B cell (primary cell): ENCODE measurements at regions not wholly inside any gene's neighbourhood (a gene's known extent, or its start where the extent isn't known, plus 50 kb on each side); places are given as distances from the start of the nearest gene placed in this dataset.

Experiments used
- ATAC-seq: fragments of 200-7000 bp; cut with Tn5 transposase; one replicate; pipeline ENCODE4 v1.10.0; 2021; ENCODE audit warnings: low read depth, mild to moderate bottlenecking, moderate number of reproducible peaks, moderate library complexity
- CTCF ChIA-PET: fragments of 350-600 bp; sonication (Branson Sonifier 250); formaldehyde crosslinking; loops from one replicate; lab custom pipeline; 2021; ENCODE audit warnings: antibody characterized with exemption, inconsistent platforms; lab: Charles Lee
- POLR2A ChIA-PET: fragments of 350-600 bp; sonication (Branson Sonifier 250); formaldehyde crosslinking; loops from one replicate; lab custom pipeline; 2021; ENCODE audit warnings: antibody characterized with exemption; lab: Charles Lee
- DNase-seq: peaks from one replicate; pipeline ENCODE4 v3.0.0; 2013
- H2AFZ ChIP-seq: 2 replicates; pipeline ENCODE4 v1.6.1; 2012; ENCODE audit warnings: mild to moderate bottlenecking, low read depth, low read length; ENCODE audit not compliant: insufficient read depth, poor library complexity, severe bottlenecking
- H3K27ac ChIP-seq, 2 donors: 1 replicate in 1 of 2; 2 replicates in 1 of 2; pipeline ENCODE4 v1.5.1; 2012 to 2013; ENCODE audit warnings: low read length in 2 of 2, mild to moderate bottlenecking in 2 of 2, moderate library complexity in 1 of 2
- H3K27me3 ChIP-seq, 4 experiments: fragments of 200-600 bp in 1 of 4; sonication (generic) in 1 of 4; replicated peaks in 1 of 4; 1 replicate in 2 of 4; 2 replicates in 2 of 4; pipeline versions ENCODE4 v1.6.1 to v1.7.0; 2013 to 2016; ENCODE audit warnings: low read length in 3 of 4, mild to moderate bottlenecking in 2 of 4, mixed read lengths in 1 of 4, moderate library complexity in 1 of 4; ENCODE audit not compliant: insufficient read depth in 4 of 4, control insufficient read depth in 3 of 4; ENCODE audit errors: control extremely low read depth in 1 of 4
- H3K36me3 ChIP-seq, 2 experiments: replicated peaks in 1 of 2; 1 replicate in 1 of 2; 2 replicates in 1 of 2; pipeline versions ENCODE4 v1.6.1 to v1.7.1; 2013; ENCODE audit warnings: low read length in 1 of 2; ENCODE audit not compliant: insufficient read depth in 2 of 2, control insufficient read depth in 1 of 2; ENCODE audit errors: control extremely low read depth in 1 of 2, extremely low read depth in 1 of 2
- H3K4me1 ChIP-seq, 2 donors: fragments of 200-600 bp in 1 of 2; sonication (generic) in 1 of 2; 1 replicate in 1 of 2; 2 replicates in 1 of 2; pipeline versions ENCODE4 v1.5.1 to v1.6.1; 2013 to 2017; ENCODE audit warnings: low read length in 2 of 2; ENCODE audit not compliant: control insufficient read depth in 2 of 2, insufficient read depth in 2 of 2
- H3K4me2 ChIP-seq: replicated peaks from 2 replicates; pipeline ENCODE3; 2012; ENCODE audit warnings: mild to moderate bottlenecking, low read depth, low read length; ENCODE audit not compliant: poor library complexity, severe bottlenecking
- H3K4me3 ChIP-seq, 5 experiments: fragments of 200-600 bp in 1 of 5; sonication (generic) in 1 of 5; 1 replicate in 3 of 5; 2 replicates in 2 of 5; pipeline versions ENCODE4 v1.5.1 to v1.7.0; 2011 to 2016; ENCODE audit warnings: low read length in 4 of 5, mild to moderate bottlenecking in 4 of 5, low read depth in 2 of 5, control low read depth in 1 of 5, moderate library complexity in 1 of 5; ENCODE audit not compliant: insufficient read depth in 1 of 5; ENCODE audit errors: control extremely low read depth in 1 of 5, extremely low read depth in 1 of 5
- H3K79me2 ChIP-seq: fragments of 200-600 bp; sonication (generic); one replicate; pipeline ENCODE4 v1.6.0; 2016; ENCODE audit warnings: low read length; ENCODE audit not compliant: control insufficient read depth, insufficient read depth
- H3K9ac ChIP-seq: fragments of 200-600 bp; sonication (generic); 2 replicates; pipeline ENCODE4 v1.6.1; 2017; ENCODE audit warnings: mild to moderate bottlenecking, low read length, moderate library complexity
- H3K9me3 ChIP-seq, 3 donors: one replicate each; pipeline versions ENCODE4 v1.6.1 to v1.7.1; 2013; ENCODE audit warnings: low read length in 2 of 3; ENCODE audit not compliant: control insufficient read depth in 2 of 3, insufficient read depth in 1 of 3; ENCODE audit errors: control extremely low read depth in 1 of 3
- H4K20me1 ChIP-seq: 2 replicates; pipeline ENCODE4 v1.6.0; 2012; ENCODE audit warnings: mild to moderate bottlenecking, low read length; ENCODE audit not compliant: insufficient read depth, control insufficient read depth, poor library complexity, severe bottlenecking
- H3K27ac Mint-ChIP-seq: one replicate; pipeline ENCODE4 v1.8.0; 2021; ENCODE audit warnings: mixed read lengths
- H3K27me3 Mint-ChIP-seq: one replicate; pipeline ENCODE4 v1.8.0; 2021; ENCODE audit warnings: mixed read lengths
- H3K4me1 Mint-ChIP-seq: one replicate; pipeline ENCODE4 v1.8.0; 2021; ENCODE audit warnings: mixed read lengths
- H3K4me3 Mint-ChIP-seq: one replicate; pipeline ENCODE4 v1.8.0; 2021; ENCODE audit warnings: mixed read lengths
- H3K9me3 Mint-ChIP-seq: one replicate; pipeline ENCODE4 v1.8.0; 2022; ENCODE audit warnings: mixed read lengths; ENCODE audit not compliant: insufficient read depth
- EZH2 ChIP-seq: IDR thresholded peaks from 2 replicates; pipeline ENCODE4 v1.6.1; 2012; ENCODE audit warnings: borderline replicate concordance, low read depth, mild to moderate bottlenecking, moderate library complexity, low read length; ENCODE audit not compliant: insufficient read depth, poor library complexity, severe bottlenecking
- WGBS: methylation state at CpG from one replicate; pipeline ENCODE4 v1.1.5; 2013; ENCODE audit warnings: missing lambda C conversion rate; ENCODE audit not compliant: insufficient coverage; 5-methylcytosine and 5-hydroxymethylcytosine counted together
- intact Hi-C: fragments of 100-400 bp; cut with micrococcal nuclease; formaldehyde crosslinking; loops from one replicate; pipeline ENCODE4 v1.10.0; 2022
- TF ChIP-seq, protein P1 (sequence below): fragments of 200-600 bp; IDR thresholded peaks from one replicate; pipeline ENCODE4 v1.8.0; 2022; ENCODE audit warnings: antibody characterized with exemption, mild to moderate bottlenecking

DNA sequence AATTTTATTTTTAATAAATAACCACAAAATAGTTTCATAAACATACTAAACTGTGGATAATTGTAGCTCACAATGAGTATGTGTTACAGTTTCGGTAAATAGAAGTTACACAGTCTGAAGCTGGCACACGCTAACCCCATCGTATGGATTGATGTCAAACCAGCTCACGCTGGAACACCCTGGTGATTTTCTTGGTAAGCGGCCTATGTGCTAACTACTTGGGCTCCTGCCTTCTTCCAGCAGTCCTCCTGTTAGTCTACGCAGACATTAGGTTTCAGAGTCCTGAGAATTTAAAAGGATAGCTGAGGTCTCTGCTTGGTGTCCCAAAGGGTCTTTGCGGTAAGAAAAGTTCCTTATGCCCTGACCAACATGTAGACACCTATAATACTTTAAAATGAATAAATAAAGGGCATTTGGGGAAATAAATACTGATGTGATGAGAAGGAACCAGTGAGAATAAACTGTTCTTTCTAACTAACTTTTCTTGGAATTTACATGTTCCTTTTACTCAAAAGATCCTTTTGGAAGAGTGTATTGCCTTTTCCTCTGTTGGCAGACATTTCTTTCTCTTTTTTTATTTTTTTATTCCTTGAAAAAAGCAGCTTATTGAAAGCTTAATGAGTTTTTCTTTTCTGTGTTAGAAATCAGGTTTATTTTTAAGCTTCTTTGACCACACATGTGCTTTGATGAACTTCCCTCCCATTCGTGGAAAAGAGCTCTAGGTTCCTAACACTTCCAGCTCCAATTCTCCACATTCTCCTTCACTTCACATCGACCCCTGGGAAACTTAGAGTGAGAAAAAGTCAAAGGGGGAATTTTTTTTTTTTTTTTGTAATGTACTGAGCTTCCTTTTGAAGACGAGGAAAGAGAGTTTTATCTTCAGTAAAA, 322.2 kb downstream of the IRS1 start:
- no peaks in the 10 kb centered on the region for H3K27me3 Mint-ChIP-seq
- no peaks in the 10 kb centered on the region for H3K4me1 Mint-ChIP-seq
- Histone ChIP-seq H3K36me3 (no peaks in the 10 kb centered on the region), H3K27ac (no peak overlapping the region), H3K4me2 (no peak overlapping the region), H2AFZ (no peak overlapping the region), H3K27me3 (no peaks in the 10 kb centered on the region), H3K4me3 (no peak overlapping the region), H3K9me3 (no peaks in the 10 kb centered on the region), H3K9ac (no peak overlapping the region), H3K4me1 (no peaks in the 10 kb centered on the region), H3K79me2 (no peaks in the 10 kb centered on the region), H4K20me1 (no peaks in the 10 kb centered on the region)
- DNase-seq, result no peak
- intact Hi-C loops, result no loop called here
- H3K9me3 Mint-ChIP-seq, result peaks cover 2% of the 10 kb centered on the region
- 100% methylated on average over 5 of the region's 10 CpGs for WGBS
- ChIA-PET CTCF (interaction anchor here (1.0 kb wide), 1 partner anchor 325 kb away, joined by 3 read pairs; no protein-coding TSS in a partner anchor), POLR2A (no interaction called here)
- no peak overlapping the region for H3K27ac Mint-ChIP-seq
- TF ChIP-seq, protein P1, sequence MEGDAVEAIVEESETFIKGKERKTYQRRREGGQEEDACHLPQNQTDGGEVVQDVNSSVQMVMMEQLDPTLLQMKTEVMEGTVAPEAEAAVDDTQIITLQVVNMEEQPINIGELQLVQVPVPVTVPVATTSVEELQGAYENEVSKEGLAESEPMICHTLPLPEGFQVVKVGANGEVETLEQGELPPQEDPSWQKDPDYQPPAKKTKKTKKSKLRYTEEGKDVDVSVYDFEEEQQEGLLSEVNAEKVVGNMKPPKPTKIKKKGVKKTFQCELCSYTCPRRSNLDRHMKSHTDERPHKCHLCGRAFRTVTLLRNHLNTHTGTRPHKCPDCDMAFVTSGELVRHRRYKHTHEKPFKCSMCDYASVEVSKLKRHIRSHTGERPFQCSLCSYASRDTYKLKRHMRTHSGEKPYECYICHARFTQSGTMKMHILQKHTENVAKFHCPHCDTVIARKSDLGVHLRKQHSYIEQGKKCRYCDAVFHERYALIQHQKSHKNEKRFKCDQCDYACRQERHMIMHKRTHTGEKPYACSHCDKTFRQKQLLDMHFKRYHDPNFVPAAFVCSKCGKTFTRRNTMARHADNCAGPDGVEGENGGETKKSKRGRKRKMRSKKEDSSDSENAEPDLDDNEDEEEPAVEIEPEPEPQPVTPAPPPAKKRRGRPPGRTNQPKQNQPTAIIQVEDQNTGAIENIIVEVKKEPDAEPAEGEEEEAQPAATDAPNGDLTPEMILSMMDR, result no peak
- TF ChIP-seq EZH2, result no peak
- ATAC-seq, result no peak
- no peak overlapping the region for H3K4me3 Mint-ChIP-seq

DNA sequence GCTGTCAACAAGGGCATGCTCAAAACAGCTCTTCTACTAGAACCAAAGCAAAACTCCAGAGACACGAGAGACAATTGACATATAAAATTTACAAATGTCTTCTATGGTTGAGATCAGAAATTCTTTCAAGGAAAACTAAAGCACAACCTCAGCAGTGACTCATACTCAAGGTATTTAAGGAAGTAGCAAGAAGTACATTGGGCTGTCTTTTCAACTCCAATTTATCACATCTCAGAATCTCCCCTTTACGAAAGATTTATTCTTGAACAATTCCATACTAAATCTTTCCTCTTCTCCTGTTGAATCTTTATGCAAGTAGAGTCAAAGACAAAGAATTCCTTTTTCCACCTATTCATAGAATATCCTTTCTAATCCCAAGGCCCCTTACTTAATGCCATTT, 324.0 kb downstream of the IRS1 start:
- Histone ChIP-seq H2AFZ (no peak overlapping the region), H3K36me3 (no peaks in the 10 kb centered on the region), H3K27me3 (no peaks in the 10 kb centered on the region), H3K4me2 (no peak overlapping the region), H3K9me3 (no peaks in the 10 kb centered on the region), H3K9ac (no peak overlapping the region), H3K79me2 (no peaks in the 10 kb centered on the region), H4K20me1 (no peaks in the 10 kb centered on the region), H3K27ac (no peak overlapping the region), H3K4me3 (no peak overlapping the region), H3K4me1 (no peaks in the 10 kb centered on the region)
- intact Hi-C loops, result no loop called here
- Mint-ChIP-seq H3K27me3 (no peaks in the 10 kb centered on the region), H3K27ac (no peak overlapping the region), H3K4me1 (no peaks in the 10 kb centered on the region), H3K9me3 (peaks cover 2% of the 10 kb centered on the region), H3K4me3 (no peak overlapping the region)
- ChIA-PET POLR2A (no interaction called here), CTCF (interaction anchor here (0.6 kb wide), 1 partner anchor 115 kb away, joined by 3 read pairs; no protein-coding TSS in a partner anchor)
- no CpG with 5 or more reads among the region's 2 CpGs for WGBS
- ATAC-seq (no peak), DNase-seq (no peak)
- TF ChIP-seq, protein P1, result no peak
- TF ChIP-seq EZH2, result no peak
